Upper lobe of left lung (tissue), 6 donors: ENCODE measurements at regions not wholly inside any gene's neighbourhood (a gene's known extent, or its start where the extent isn't known, plus 50 kb on each side); places are given as distances from the start of the nearest gene placed in this dataset.

Experiments used
- ATAC-seq, 2 donors: fragments of 200-7000 bp; cut with Tn5 transposase; one replicate each; pipeline ENCODE4 v1.9.1; 2022; ENCODE audit warnings: mild to moderate bottlenecking in 2 of 2, moderate library complexity in 2 of 2; ENCODE audit not compliant: low FRiP score in 2 of 2
- DNase-seq, 2 donors: peaks; one replicate each; pipeline ENCODE4 v3.0.0-alpha.2; 2019 to 2020
- H3K27ac ChIP-seq, 4 donors: fragments of 200-600 bp; sonication (generic); one replicate each; pipeline ENCODE4 v1.5.1; 2016 to 2019
- H3K27me3 ChIP-seq, 4 donors: fragments of 200-600 bp; sonication (generic); one replicate each; pipeline ENCODE4 v1.5.1; 2017 to 2019
- H3K36me3 ChIP-seq, 4 donors: fragments of 200-600 bp; sonication (generic); one replicate each; pipeline ENCODE4 v1.5.1; 2016 to 2019
- H3K4me1 ChIP-seq, 4 donors: fragments of 200-600 bp; sonication (generic); one replicate each; pipeline ENCODE4 v1.5.1; 2018 to 2019
- H3K4me3 ChIP-seq, 4 donors: fragments of 200-600 bp; sonication (generic); one replicate each; pipeline ENCODE4 v1.5.1; 2017 to 2019; ENCODE audit warnings: mild to moderate bottlenecking in 2 of 4, moderate library complexity in 1 of 4
- H3K9me3 ChIP-seq, 4 donors: fragments of 200-600 bp; sonication (generic); one replicate each; pipeline ENCODE4 v1.5.1; 2018 to 2019
- EP300 ChIP-seq, 4 donors: sonication (generic); formaldehyde crosslinking; IDR thresholded peaks; one replicate each; pipeline ENCODE4 v1.5.1; 2017; ENCODE audit warnings: antibody characterized with exemption in 4 of 4, control low read depth in 2 of 4
- POLR2A ChIP-seq, 4 donors: fragments of 450-650 bp; IDR thresholded peaks; one replicate each; pipeline ENCODE4 v1.5.1; 2016 to 2017; ENCODE audit warnings: antibody characterized with exemption in 4 of 4, mild to moderate bottlenecking in 2 of 4
- POLR2AphosphoS5 ChIP-seq, 2 donors: sonication (generic); formaldehyde crosslinking; IDR thresholded peaks; one replicate each; pipeline ENCODE4 v1.5.1; 2017; ENCODE audit warnings: antibody characterized with exemption in 2 of 2
- WGBS, 2 donors: methylation state at CpG; one replicate each; pipeline ENCODE4 v1.1.5; 2017 to 2018; 5-methylcytosine and 5-hydroxymethylcytosine counted together
- TF ChIP-seq, protein P1 (sequence below), 6 experiments: fragments of 450-650 bp in 4 of 6; fragments of 200-600 bp in 2 of 6; sonication (generic) in 2 of 6; IDR thresholded peaks; one replicate each; pipeline ENCODE4 v1.5.1; 2016 to 2019; ENCODE audit warnings: antibody characterized with exemption in 6 of 6
- donor health status: DM: no; HTN: no; CAD: no; lungs with moderate emphysema.
- donor health status: DM: no; HTN: yes; CAD: no; lungs with severe emphysema.

DNA sequence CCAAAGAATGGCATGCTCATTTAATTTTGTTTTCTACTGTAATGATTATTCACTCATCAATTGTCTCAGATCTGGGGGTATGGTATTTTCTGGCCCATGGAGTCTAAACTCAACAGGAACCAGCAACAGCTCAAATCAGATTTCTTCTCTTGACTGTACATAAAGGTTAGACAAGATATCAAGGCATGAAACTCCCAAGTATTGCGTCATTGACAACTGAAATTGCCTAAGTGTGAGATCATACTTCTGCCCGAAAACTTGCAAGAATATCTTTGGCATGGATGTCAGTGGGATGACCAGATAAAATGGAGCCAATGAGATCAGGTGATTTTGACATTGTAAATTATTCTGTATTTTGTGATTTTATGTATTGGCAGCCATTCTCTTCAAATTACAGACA, 141.7 kb upstream of the STK32A start:
- no peak overlapping the region for H3K27ac ChIP-seq
- ATAC-seq (no peak), DNase-seq (no peak)
- H3K4me1 ChIP-seq, result no peaks in the 10 kb centered on the region
- no peaks in the 10 kb centered on the region for H3K36me3 ChIP-seq
- no peaks in the 10 kb centered on the region for H3K27me3 ChIP-seq
- TF ChIP-seq POLR2A (IDR thresholded peaks at IDR 0.05) (no peak), EP300 (IDR thresholded peaks at IDR 0.05) (no peak), POLR2AphosphoS5 (IDR thresholded peaks at IDR 0.05) (no peak)
- TF ChIP-seq, protein P1, sequence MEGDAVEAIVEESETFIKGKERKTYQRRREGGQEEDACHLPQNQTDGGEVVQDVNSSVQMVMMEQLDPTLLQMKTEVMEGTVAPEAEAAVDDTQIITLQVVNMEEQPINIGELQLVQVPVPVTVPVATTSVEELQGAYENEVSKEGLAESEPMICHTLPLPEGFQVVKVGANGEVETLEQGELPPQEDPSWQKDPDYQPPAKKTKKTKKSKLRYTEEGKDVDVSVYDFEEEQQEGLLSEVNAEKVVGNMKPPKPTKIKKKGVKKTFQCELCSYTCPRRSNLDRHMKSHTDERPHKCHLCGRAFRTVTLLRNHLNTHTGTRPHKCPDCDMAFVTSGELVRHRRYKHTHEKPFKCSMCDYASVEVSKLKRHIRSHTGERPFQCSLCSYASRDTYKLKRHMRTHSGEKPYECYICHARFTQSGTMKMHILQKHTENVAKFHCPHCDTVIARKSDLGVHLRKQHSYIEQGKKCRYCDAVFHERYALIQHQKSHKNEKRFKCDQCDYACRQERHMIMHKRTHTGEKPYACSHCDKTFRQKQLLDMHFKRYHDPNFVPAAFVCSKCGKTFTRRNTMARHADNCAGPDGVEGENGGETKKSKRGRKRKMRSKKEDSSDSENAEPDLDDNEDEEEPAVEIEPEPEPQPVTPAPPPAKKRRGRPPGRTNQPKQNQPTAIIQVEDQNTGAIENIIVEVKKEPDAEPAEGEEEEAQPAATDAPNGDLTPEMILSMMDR (IDR thresholded peaks at IDR 0.05), result no peak
- no peaks in the 10 kb centered on the region for H3K9me3 ChIP-seq
- no peak overlapping the region for H3K4me3 ChIP-seq
- 52 to 84% methylated on average over 2 of the region's 2 CpGs for WGBS, 2 donors

DNA sequence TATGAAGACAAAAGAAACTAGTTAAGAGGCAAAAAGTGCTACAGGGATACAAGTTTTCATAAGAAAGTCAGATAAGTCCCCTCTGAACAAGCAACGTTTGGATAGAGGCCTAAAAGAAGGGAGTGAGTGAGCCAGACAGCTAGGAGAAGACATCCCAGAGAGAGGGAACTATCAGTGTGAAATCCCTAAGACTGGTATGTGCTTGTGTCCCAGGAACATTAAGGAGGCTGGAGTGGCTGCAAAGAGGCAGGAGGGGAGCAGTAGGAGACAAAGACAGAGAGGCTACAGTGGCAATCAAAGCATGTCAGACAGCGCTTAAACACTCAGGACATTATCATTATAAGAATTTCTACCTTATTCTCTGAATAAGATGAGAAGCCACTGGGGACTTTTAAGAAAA, 139.1 kb upstream of the STK32A start:
- Histone ChIP-seq H3K9me3 (no peaks in the 10 kb centered on the region), H3K4me3 (no peak overlapping the region), H3K4me1 (no peaks in the 10 kb centered on the region), H3K27ac (no peak overlapping the region), H3K36me3 (no peaks in the 10 kb centered on the region), H3K27me3 (no peaks in the 10 kb centered on the region)
- 72 to 74% methylated on average over 2 of the region's 2 CpGs for WGBS, 2 donors
- TF ChIP-seq, protein P1 (IDR thresholded peaks at IDR 0.05), result no peak
- no peak for TF ChIP-seq POLR2AphosphoS5 (IDR thresholded peaks at IDR 0.05)
- TF ChIP-seq POLR2A (IDR thresholded peaks at IDR 0.05), result no peak
- no peak for TF ChIP-seq EP300 (IDR thresholded peaks at IDR 0.05)
- DNase-seq, result no peak
- ATAC-seq, result no peak

DNA sequence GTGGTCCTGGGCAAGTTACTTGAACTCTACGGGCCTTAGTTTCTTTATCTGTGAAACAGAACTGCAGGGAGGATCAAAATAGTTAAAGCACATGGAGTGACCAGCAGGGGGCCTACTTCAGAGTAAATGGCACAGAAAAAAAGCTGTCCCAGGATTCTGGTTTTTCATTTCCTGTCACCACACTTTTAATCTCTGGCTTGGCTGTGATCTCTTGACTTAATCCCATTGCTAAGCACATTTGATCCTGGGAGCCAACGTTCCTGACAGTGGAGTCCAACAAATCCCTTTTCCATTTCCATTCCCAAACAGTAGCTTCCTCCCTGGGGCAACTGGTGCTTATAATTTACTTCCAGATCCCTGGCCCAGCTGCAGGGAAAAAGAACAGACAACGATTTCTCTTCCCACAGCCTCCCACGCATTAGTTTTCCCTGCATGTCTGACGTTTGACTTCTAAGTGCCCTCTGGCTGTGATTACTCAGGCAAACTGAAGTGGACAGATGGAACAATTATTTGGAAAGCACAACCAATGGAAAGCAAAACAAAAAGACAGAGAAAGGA, 136.5 kb upstream of the STK32A start:
- TF ChIP-seq POLR2AphosphoS5 (IDR thresholded peaks at IDR 0.05) (no peak), EP300 (IDR thresholded peaks at IDR 0.05) (no peak), POLR2A (IDR thresholded peaks at IDR 0.05) (no peak)
- TF ChIP-seq, protein P1 (IDR thresholded peaks at IDR 0.05), result peak in 3 of 6 experiments; percentile 13 to 28 (median 27)
- H3K27me3 ChIP-seq, result no peaks in the 10 kb centered on the region
- H3K36me3 ChIP-seq, result no peaks in the 10 kb centered on the region
- H3K27ac ChIP-seq, result no peak overlapping the region
- no peaks in the 10 kb centered on the region for H3K4me1 ChIP-seq
- H3K4me3 ChIP-seq, result no peak overlapping the region
- peak in 1 of 2 donors; percentile 50 for ATAC-seq
- DNase-seq, result no peak
- no peaks in the 10 kb centered on the region for H3K9me3 ChIP-seq
- 21 to 22% methylated on average over 5 of the region's 5 CpGs for WGBS, 2 donors

DNA sequence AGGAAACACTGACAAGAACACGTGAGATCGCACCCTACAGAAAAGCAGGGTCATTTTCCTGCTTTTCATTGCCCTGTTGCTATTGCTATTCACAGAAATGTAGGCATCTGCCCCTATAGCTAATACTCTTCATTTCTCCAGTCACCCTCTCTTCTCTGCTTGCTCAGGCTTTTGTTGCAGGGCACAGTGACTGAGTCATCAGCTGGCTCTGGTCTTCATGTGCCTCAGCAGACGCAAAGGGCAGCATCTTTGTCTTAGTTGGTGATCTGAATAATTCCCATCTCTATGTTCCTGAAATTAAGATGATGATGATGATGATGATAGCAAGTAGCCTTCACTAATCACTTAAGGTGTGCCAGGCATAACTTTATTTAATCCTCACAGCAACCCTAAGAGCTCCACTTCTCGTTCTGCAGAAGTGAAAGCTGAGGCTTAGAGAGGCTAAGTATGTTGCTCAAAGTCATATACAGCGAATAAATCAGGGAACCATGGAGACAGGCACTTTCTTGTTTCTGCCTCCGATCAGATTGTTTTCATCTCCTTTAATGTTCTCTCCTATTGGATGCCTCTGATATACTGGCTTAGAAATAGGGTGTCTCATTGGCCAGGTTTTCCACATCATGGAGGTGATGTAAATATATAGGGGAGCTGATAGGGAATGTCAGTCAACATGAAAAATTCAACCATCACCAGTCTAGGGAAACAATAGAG, 133.0 kb upstream of the STK32A start:
- TF ChIP-seq EP300 (IDR thresholded peaks at IDR 0.05) (no peak), POLR2A (IDR thresholded peaks at IDR 0.05) (no peak), POLR2AphosphoS5 (IDR thresholded peaks at IDR 0.05) (no peak)
- TF ChIP-seq, protein P1 (IDR thresholded peaks at IDR 0.05), result no peak
- Histone ChIP-seq H3K9me3 (no peaks in the 10 kb centered on the region), H3K36me3 (no peaks in the 10 kb centered on the region), H3K27me3 (no peaks in the 10 kb centered on the region), H3K4me1 (no peaks in the 10 kb centered on the region), H3K4me3 (no peak overlapping the region), H3K27ac (no peak overlapping the region)
- no peak for ATAC-seq
- WGBS, 2 donors, result 79 to 82% methylated on average over 6 of the region's 6 CpGs
- DNase-seq, result no peak

DNA sequence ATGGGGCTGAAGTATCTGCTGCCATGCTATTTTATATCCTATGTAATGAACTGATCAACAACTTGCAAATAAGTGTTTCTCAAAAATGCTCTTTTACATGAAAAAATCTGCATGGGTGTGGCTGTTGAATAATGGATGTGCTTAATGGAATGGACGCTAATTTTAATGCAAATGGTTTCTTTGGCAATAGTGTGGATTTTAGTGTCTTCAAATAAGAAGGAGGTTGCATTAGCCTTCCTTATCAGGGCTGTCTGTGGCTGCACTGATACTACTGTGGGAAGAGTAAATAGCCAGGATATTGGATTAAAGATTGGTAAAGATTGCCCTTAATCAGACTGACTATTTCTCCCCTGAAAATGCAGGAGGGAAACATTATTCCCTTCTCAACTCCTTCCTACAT, 121.9 kb upstream of the STK32A start:
- no peak for TF ChIP-seq POLR2AphosphoS5 (IDR thresholded peaks at IDR 0.05)
- no peak for TF ChIP-seq EP300 (IDR thresholded peaks at IDR 0.05)
- TF ChIP-seq POLR2A (IDR thresholded peaks at IDR 0.05), result no peak
- TF ChIP-seq, protein P1 (IDR thresholded peaks at IDR 0.05), result no peak
- WGBS, 2 donors, result 50 to 70% methylated on average over 1 of the region's 1 CpG

More for the DNA sequence above, 121.9 kb upstream of the STK32A start:
- DNase-seq, result no peak
- Histone ChIP-seq H3K27ac (no peak overlapping the region), H3K4me3 (no peak overlapping the region), H3K4me1 (no peaks in the 10 kb centered on the region), H3K36me3 (no peaks in the 10 kb centered on the region), H3K27me3 (no peaks in the 10 kb centered on the region), H3K9me3 (no peaks in the 10 kb centered on the region)
- no peak for ATAC-seq
